ENCODE measurements at regions not wholly inside any gene's neighbourhood (a gene's known extent, or its start where the extent isn't known, plus 50 kb on each side); places are given as distances from the start of the nearest gene placed in this dataset.
A peak's percentile ranks its signal among the peaks of the same experiment; 100 is the strongest.

- DNase-seq: no peak
Observed at GRCh38 chr1:17907999-17908398, 152.9 kb downstream of the ACTL8 start.

GRCh38 chr1:17908945-17909344, 153.8 kb downstream of the ACTL8 start:
- no peak for DNase-seq

- DNase-seq: no peak
Observed at GRCh38 chr1:17909634-17910033, 154.5 kb downstream of the ACTL8 start.

- no peak for DNase-seq
Observed at GRCh38 chr1:17911791-17912190, 156.7 kb downstream of the ACTL8 start.

GRCh38 chr1:17912491-17912890, 157.4 kb downstream of the ACTL8 start:
- no peak for DNase-seq

GRCh38 chr1:17913326-17914115, 158.4 kb downstream of the ACTL8 start:
- DNase-seq: no peak

GRCh38 chr1:17914131-17914530, 159.0 kb downstream of the ACTL8 start:
- no peak for DNase-seq

GRCh38 chr1:17914987-17915386, 159.9 kb downstream of the ACTL8 start:
- DNase-seq: no peak

GRCh38 chr1:17915511-17916197, 160.5 kb downstream of the ACTL8 start:
- no peak for DNase-seq

- DNase-seq: no peak
Observed at GRCh38 chr1:17916702-17917101, 161.6 kb downstream of the ACTL8 start.

GRCh38 chr1:17919525-17920439, 164.6 kb downstream of the ACTL8 start:
- DNase-seq: peak; percentile 53

GRCh38 chr1:17920881-17921640, 165.9 kb downstream of the ACTL8 start:
- DNase-seq: no peak

GRCh38 chr1:17922833-17923232, 167.7 kb downstream of the ACTL8 start:
- no peak for DNase-seq

- no peak for DNase-seq
Observed at GRCh38 chr1:17923666-17924065, 168.5 kb downstream of the ACTL8 start.

- no peak for DNase-seq
Observed at GRCh38 chr1:17924578-17924977, 169.4 kb downstream of the ACTL8 start.

GRCh38 chr1:17925290-17926237, 170.4 kb downstream of the ACTL8 start:
- no peak for DNase-seq

- DNase-seq: no peak
Observed at GRCh38 chr1:17926906-17927305, 171.8 kb downstream of the ACTL8 start.

GRCh38 chr1:17927952-17928351, 172.8 kb downstream of the ACTL8 start:
- DNase-seq: no peak

- no peak for DNase-seq
Observed at GRCh38 chr1:17929224-17929623, 174.1 kb downstream of the ACTL8 start.

- no peak for DNase-seq
Observed at GRCh38 chr1:17930635-17931034, 175.5 kb downstream of the ACTL8 start.

GRCh38 chr1:17932164-17932563, 175.4 kb upstream of the IGSF21 start:
- DNase-seq: no peak

Measured in right hindlimb (tissue), 1 donor.